ENCODE measurements at regions not wholly inside any gene's neighbourhood (a gene's known extent, or its start where the extent isn't known, plus 50 kb on each side); places are given as distances from the start of the nearest gene placed in this dataset.

- no peak for ATAC-seq
- WGBS, 2 donors, result 83 to 91% methylated on average over 3 of the region's 3 CpGs
- Histone ChIP-seq H3K36me3 (replicated peaks in 1 of 2; ENCODE audit: insufficient read depth in 1 of 2, low read depth in 2 of 2) (no peaks in the 10 kb centered on the region), H3K9me3 (no peaks in the 10 kb centered on the region), H3K4me3 (no peak overlapping the region), H3K4me1 (no peaks in the 10 kb centered on the region), H3K27me3 (no peaks in the 10 kb centered on the region), H3K27ac (no peak overlapping the region)
- intact Hi-C loops (cut with DNase I), result no loop called here
- TF ChIP-seq, protein P1, sequence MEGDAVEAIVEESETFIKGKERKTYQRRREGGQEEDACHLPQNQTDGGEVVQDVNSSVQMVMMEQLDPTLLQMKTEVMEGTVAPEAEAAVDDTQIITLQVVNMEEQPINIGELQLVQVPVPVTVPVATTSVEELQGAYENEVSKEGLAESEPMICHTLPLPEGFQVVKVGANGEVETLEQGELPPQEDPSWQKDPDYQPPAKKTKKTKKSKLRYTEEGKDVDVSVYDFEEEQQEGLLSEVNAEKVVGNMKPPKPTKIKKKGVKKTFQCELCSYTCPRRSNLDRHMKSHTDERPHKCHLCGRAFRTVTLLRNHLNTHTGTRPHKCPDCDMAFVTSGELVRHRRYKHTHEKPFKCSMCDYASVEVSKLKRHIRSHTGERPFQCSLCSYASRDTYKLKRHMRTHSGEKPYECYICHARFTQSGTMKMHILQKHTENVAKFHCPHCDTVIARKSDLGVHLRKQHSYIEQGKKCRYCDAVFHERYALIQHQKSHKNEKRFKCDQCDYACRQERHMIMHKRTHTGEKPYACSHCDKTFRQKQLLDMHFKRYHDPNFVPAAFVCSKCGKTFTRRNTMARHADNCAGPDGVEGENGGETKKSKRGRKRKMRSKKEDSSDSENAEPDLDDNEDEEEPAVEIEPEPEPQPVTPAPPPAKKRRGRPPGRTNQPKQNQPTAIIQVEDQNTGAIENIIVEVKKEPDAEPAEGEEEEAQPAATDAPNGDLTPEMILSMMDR (IDR thresholded peaks at IDR 0.05), result no peak
- no peak for TF ChIP-seq POLR2A (IDR thresholded peaks at IDR 0.05)
- no peak for DNase-seq
These were observed 325.0 kb downstream of the PDHA2 start for GRCh38 chr4:96164814-96165351.

- Histone ChIP-seq H3K4me3 (no peak overlapping the region), H3K27me3 (no peaks in the 10 kb centered on the region), H3K36me3 (replicated peaks in 1 of 2; ENCODE audit: insufficient read depth in 1 of 2, low read depth in 2 of 2) (no peaks in the 10 kb centered on the region), H3K9me3 (no peaks in the 10 kb centered on the region), H3K4me1 (no peaks in the 10 kb centered on the region), H3K27ac (no peak overlapping the region)
- DNase-seq, result no peak
- intact Hi-C loops (cut with DNase I), result no loop called here
- no peak for ATAC-seq
- TF ChIP-seq, protein P1 (IDR thresholded peaks at IDR 0.05), result no peak
- no peak for TF ChIP-seq POLR2A (IDR thresholded peaks at IDR 0.05)
These were observed 326.9 kb downstream of the PDHA2 start for GRCh38 chr4:96166806-96167205.

DNA sequence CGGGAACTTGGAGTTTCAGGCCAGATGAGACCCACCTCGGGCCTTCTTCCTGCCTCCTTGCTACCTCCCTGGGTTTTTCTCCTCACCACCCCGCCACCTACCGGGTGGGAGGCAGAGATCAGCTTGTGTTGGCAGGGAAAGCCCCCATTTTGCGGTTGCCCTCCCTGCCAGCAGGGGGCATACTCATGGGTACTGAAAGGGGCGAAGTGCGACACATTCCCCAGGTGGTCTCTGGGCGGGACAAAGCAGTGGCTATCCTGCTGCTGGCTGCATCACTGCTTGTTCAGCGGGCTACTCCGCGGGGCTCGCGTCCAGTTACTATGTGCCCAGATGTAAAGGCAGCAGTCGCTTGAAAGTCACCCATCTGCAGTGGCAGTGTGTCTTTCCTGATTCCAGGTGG lies 330.3 kb downstream of the PDHA2 start:
- H3K27ac ChIP-seq, result no peak overlapping the region
- no peaks in the 10 kb centered on the region for H3K9me3 ChIP-seq
- ATAC-seq (no peak), DNase-seq (no peak)
- H3K27me3 ChIP-seq, result no peaks in the 10 kb centered on the region
- intact Hi-C loops (cut with DNase I), result no loop called here
- 92 to 100% methylated on average over 7 to 14 of the region's 14 CpGs for WGBS, 2 donors
- no peaks in the 10 kb centered on the region for H3K36me3 ChIP-seq (replicated peaks in 1 of 2; ENCODE audit: insufficient read depth in 1 of 2, low read depth in 2 of 2)
- TF ChIP-seq, protein P1 (IDR thresholded peaks at IDR 0.05), result no peak
- no peak for TF ChIP-seq POLR2A (IDR thresholded peaks at IDR 0.05)
- H3K4me3 ChIP-seq, result no peak overlapping the region
- H3K4me1 ChIP-seq, result no peaks in the 10 kb centered on the region

DNA sequence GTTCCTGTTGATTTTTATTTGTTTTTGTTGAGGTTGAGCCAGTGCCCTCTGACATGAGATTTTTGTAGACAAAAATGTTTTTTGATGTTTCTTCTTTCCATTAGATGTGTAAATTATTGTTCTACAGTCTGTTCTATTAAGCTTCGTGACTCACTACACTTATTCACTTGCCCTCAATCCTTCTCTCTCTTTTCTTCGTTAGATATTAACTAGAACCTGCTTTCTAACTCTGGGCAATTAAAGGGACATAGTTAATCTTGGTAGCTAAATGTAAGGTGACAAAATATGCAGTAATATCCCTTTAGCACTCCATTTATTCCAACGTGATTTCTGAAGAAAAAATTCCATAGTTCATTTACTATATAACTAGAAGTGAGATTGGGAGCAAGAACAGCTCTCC lies 333.9 kb downstream of the PDHA2 start:
- Histone ChIP-seq H3K36me3 (replicated peaks in 1 of 2; ENCODE audit: insufficient read depth in 1 of 2, low read depth in 2 of 2) (no peaks in the 10 kb centered on the region), H3K9me3 (no peaks in the 10 kb centered on the region), H3K4me3 (no peak overlapping the region), H3K27me3 (no peaks in the 10 kb centered on the region), H3K4me1 (no peaks in the 10 kb centered on the region), H3K27ac (no peak overlapping the region)
- no peak for TF ChIP-seq POLR2A (IDR thresholded peaks at IDR 0.05)
- TF ChIP-seq, protein P1 (IDR thresholded peaks at IDR 0.05), result no peak
- no peak for ATAC-seq
- intact Hi-C loops (cut with DNase I), result no loop called here
- no peak for DNase-seq
- WGBS, 2 donors, result 26% methylated on average over 3 of the region's 3 CpGs

- intact Hi-C loops (cut with DNase I), result no loop called here
- no peak for ATAC-seq
- Histone ChIP-seq H3K4me1 (no peaks in the 10 kb centered on the region), H3K9me3 (no peaks in the 10 kb centered on the region), H3K4me3 (no peak overlapping the region), H3K27me3 (no peaks in the 10 kb centered on the region), H3K27ac (no peak overlapping the region), H3K36me3 (replicated peaks in 1 of 2; ENCODE audit: insufficient read depth in 1 of 2, low read depth in 2 of 2) (no peaks in the 10 kb centered on the region)
- TF ChIP-seq, protein P1 (IDR thresholded peaks at IDR 0.05), result no peak
- no peak for TF ChIP-seq POLR2A (IDR thresholded peaks at IDR 0.05)
- no peak for DNase-seq
- WGBS, 2 donors, result 34 to 39% methylated on average over 4 of the region's 4 CpGs
These were observed 336.0 kb downstream of the PDHA2 start for GRCh38 chr4:96175871-96176270.

Data from body of pancreas (tissue), 4 donors.